ENCODE measurements at regions not wholly inside any gene's neighbourhood (a gene's known extent, or its start where the extent isn't known, plus 50 kb on each side); places are given as distances from the start of the nearest gene placed in this dataset.

DNA sequence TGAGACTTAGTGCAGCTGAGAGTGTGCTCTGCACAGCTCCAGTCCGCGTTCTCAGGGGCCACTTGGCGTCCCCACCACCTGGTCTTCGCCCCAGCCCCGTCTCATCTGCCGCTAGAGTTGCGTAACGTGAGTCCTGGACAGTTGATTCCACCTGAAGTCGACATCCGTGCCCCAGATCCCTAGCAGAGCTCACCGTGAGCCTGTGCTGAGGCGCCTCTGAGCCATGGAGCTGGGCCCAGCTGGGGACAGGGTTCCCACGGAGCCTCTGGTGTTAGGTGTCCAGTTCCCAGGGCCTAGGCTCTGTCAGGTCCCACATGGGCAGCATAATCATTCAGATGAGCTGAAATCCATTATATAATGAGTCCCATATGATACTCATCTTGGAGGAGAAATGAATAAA, 147.1 kb upstream of the SOX1 start:
- intact Hi-C loops (cut with DNase I) = no loop called here
- no peak for DNase-seq
- no peak for ATAC-seq (ENCODE audit: poor library complexity)

GRCh38 chr13:111920306-111920931, 146.5 kb upstream of the SOX1 start:
- DNase-seq (no peak), ATAC-seq (ENCODE audit: poor library complexity) (no peak)
- intact Hi-C loops (cut with DNase I) = no loop called here

GRCh38 chr13:111920932-111921705, 145.8 kb upstream of the SOX1 start:
- no peak for DNase-seq
- intact Hi-C loops (cut with DNase I) = no loop called here

GRCh38 chr13:111922086-111922485, 144.9 kb upstream of the SOX1 start:
- no peak for ATAC-seq (ENCODE audit: poor library complexity)
- no peak for DNase-seq
- intact Hi-C loops (cut with DNase I) = no loop called here

More at GRCh38 chr13:111920932-111921705, 145.8 kb upstream of the SOX1 start:
- no peak for ATAC-seq (ENCODE audit: poor library complexity)

DNA sequence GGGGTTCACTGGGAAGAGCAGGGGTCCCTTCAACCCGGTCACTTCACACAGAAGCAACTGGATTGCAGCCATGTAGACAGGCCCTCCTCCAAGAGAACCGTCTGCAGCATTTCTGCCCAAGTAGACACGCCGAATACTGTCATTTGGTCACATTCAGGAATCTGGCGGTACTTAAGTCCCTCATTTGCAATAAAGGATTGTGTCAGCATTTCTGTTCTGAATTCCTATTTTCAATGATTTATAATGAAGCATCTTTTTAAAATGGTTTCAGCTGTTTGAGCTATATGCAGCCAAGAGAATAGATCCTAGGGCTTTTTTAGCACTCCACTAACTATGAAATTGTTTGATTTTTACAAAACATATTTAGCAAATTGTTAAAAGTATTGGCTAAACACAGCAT, 143.5 kb upstream of the SOX1 start:
- intact Hi-C loops (cut with DNase I) = no loop called here
- DNase-seq (no peak), ATAC-seq (ENCODE audit: poor library complexity) (no peak)

GRCh38 chr13:111923991-111924677, 142.8 kb upstream of the SOX1 start:
- ATAC-seq (ENCODE audit: poor library complexity) (no peak), DNase-seq (no peak)
- intact Hi-C loops (cut with DNase I) = no loop called here

GRCh38 chr13:111924678-111925075, 142.3 kb upstream of the SOX1 start:
- intact Hi-C loops (cut with DNase I) = no loop called here
- ATAC-seq (ENCODE audit: poor library complexity) (no peak), DNase-seq (no peak)

DNA sequence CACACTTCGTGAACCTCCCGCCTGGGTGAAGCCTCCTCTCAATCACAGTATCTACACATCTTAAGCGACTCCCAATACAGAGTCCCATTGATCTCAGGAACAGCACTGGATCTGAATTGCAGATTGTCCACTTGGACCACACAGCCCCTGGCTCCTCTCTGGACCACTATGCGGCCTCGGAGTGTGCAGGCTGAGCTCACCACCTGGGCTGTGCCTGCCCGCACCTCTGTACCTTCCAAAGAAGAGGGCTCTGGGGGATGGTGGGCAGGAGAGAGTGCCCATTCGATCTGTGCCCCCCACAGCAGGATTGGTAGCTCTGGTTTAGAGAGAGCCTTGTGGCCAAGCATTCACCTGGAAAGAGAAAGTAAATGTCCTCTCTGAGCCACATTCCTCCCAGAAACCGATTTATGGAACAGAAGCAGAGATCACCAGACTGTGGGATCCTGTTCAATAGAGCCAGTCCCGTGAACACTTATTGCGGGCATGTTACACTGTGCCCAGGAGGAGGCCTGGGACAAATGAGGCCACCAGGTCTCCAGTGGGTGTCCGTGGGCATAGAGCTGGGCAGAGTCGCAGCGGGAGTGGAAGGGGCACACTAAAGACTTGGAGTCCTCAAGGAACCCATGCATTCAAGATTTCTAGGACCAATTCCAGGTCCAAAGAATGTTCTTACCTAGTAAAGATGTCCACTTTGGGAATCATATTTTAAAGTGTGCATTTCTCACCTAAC, 141.6 kb upstream of the SOX1 start:
- no peak for DNase-seq
- no peak for ATAC-seq (ENCODE audit: poor library complexity)
- intact Hi-C loops (cut with DNase I) = no loop called here

DNA sequence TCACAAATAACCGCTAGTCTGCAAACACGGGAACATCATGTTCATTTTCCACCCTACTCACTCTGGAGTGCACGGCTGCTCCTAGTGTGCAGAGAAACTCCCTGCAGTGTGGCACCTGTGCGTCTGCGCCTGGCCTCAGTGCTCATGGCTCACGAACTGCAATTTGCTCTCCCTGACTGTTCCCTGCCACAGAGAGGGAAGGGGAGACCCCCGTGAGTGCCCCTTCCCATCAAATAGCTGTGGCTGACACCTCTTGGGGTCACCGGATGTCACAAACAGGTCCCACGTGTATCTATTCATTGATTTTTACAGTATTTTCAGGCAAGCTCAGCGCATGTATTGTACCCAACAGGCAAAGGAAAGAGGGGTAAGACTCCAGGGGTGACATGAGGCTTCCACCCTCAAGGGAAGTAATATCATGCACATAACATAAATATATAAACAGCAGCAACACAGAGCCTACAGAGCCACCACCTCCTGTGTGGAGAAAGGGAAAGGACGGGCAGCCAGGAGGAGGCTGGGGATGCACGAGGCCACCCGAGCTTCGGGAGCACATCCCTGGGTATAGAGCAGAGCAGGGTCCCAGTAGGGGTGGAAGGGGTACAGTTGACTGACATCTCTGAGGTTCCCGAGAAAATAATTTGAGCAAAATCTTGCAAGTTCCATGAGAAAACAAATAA, 140.3 kb upstream of the SOX1 start:
- no peak for DNase-seq
- intact Hi-C loops (cut with DNase I) = no loop called here
- no peak for ATAC-seq (ENCODE audit: poor library complexity)

DNA sequence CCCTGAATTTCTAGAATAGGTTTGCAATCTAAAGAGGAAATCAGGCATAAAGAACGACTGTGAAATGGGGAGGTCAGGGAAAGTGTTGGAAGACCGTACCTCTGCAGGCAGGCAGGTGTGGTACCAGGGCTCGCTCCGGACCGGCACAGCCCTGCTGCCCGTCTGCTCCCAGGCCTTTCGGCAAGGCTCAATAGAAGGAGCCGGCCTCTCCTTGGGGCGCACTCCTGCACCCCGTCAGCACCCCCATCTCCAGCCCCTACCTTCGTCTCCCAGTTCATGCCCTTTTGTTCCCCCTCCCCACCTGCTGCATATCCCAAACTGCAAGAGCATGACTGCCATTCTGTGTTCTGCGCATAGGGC, 139.8 kb upstream of the SOX1 start:
- intact Hi-C loops (cut with DNase I) = no loop called here
- DNase-seq (no peak), ATAC-seq (ENCODE audit: poor library complexity) (no peak)

DNA sequence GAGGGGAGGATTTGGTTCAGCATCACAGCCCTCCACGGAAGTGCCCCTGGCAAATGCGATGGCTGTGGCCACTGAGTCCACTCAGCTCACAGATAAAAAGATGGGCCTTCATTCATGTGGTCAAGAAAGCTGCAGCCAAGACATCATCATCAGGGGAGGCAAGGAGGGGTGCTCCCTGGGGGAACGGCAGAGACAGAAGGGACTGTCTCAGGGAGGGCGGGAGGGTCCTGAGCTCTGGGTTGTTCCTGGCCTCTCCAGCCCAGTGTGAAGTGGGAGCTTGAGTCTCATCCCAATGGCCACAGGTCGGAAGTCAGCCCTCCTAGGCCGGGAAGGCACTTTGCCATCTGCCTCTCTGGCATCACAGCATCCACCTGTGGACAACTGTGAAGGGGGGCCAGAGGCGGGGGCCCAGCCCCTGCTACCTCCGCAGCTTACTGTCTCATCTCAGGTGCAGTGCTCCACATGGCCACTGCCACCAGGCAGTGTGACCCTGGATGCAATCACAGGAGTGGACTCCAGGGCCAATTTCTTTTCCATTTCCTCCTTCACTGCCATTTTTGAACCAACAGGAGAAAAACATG, 137.8 kb upstream of the SOX1 start:
- no peak for ATAC-seq (ENCODE audit: poor library complexity)

GRCh38 chr13:111936267-111936925, 130.6 kb upstream of the SOX1 start:
- ATAC-seq (ENCODE audit: poor library complexity) (no peak), DNase-seq (no peak)
- intact Hi-C loops (cut with DNase I) = no loop called here

More for the DNA sequence above, 137.8 kb upstream of the SOX1 start:
- DNase-seq = peak; percentile 10
- intact Hi-C loops (cut with DNase I) = no loop called here

GRCh38 chr13:111937777-111938311, 129.1 kb upstream of the SOX1 start:
- DNase-seq = no peak
- ATAC-seq (ENCODE audit: poor library complexity) = no peak
- intact Hi-C loops (cut with DNase I) = no loop called here

GRCh38 chr13:111938741-111939665, 127.9 kb upstream of the SOX1 start:
- DNase-seq (peak; percentile 10), ATAC-seq (ENCODE audit: poor library complexity) (no peak)
- intact Hi-C loops (cut with DNase I) = no loop called here

- intact Hi-C loops (cut with DNase I) = no loop called here
- DNase-seq (no peak), ATAC-seq (ENCODE audit: poor library complexity) (no peak)
Observed at GRCh38 chr13:111939666-111940278, 127.2 kb upstream of the SOX1 start.

DNA sequence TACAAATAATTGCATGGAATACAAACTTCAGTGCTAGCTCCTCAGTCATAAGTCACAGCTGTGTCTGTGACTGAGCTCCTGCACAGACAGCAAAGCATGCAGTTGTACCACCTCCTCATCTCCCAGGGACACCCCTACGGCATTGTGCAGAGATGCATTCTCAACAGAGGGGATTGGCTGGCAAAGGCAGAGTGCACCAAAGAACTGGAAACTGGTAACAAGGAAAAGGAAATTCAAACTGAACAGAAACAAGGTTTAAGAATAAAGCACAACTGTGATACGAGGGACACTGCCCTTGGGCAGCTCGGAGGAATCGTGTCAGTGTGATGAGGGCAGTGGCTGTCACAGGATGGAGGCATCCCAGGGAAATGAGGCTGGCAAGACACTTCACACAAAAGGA, 126.1 kb upstream of the SOX1 start:
- DNase-seq (peak; percentile 16), ATAC-seq (ENCODE audit: poor library complexity) (no peak)
- intact Hi-C loops (cut with DNase I) = no loop called here

Measured in Right ventricle myocardium superior (tissue), 1 donor.